ENCODE measurements at regions not wholly inside any gene's neighbourhood (a gene's known extent, or its start where the extent isn't known, plus 50 kb on each side); places are given as distances from the start of the nearest gene placed in this dataset.

GRCh38 chr1:219304227-219305226, 130.8 kb downstream of the LYPLAL1 start:
- DNase-seq = no peak

GRCh38 chr1:219302697-219303096, 129.0 kb downstream of the LYPLAL1 start:
- DNase-seq = no peak

DNA sequence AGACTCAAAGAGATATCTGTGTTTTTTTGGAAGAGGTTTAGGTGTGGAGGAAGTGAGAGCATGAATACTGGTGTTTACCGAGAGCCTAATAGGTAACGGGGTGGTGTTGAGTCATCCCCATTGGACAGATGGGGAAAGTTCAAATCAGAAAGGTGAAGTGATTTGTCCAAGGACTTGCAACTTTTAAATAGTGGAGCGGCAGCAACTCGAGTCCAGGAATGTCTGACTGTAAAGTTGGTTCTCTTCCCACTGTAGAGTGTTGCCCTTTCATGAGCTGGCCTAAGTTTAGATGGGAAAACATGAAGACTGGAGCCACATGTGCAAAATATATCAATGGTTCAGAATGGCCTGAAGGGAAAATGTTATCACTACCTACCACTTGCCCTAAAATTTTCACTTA, 125.7 kb downstream of the LYPLAL1 start:
- DNase-seq = no peak

- DNase-seq = no peak
Observed at GRCh38 chr1:219298571-219299148, 125.0 kb downstream of the LYPLAL1 start.

GRCh38 chr1:219296430-219297355, 123.0 kb downstream of the LYPLAL1 start:
- DNase-seq = no peak

- no peak for DNase-seq
Observed at GRCh38 chr1:219294251-219294650, 120.6 kb downstream of the LYPLAL1 start.

GRCh38 chr1:219293410-219293809, 119.7 kb downstream of the LYPLAL1 start:
- no peak for DNase-seq

DNA sequence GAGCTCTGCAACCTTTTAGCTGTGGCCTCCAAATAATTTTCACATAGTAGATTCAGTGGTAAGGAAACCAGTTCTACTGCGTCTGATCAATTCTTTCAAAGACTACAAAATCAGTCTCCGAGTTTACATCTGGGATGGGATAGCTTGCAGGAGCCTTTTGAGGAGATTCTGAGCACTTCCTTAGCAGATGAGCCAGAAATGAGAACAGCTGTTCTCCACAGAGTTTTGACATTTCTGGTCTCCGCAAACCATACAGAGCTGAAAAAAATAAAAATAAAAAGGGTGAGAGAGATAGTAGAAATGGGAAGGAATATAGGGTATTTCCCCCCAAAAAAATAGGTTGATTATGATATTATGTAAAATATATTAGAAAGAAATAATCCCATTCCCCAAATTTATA, 119.3 kb downstream of the LYPLAL1 start:
- DNase-seq = no peak

GRCh38 chr1:219292341-219292740, 118.7 kb downstream of the LYPLAL1 start:
- no peak for DNase-seq

DNA sequence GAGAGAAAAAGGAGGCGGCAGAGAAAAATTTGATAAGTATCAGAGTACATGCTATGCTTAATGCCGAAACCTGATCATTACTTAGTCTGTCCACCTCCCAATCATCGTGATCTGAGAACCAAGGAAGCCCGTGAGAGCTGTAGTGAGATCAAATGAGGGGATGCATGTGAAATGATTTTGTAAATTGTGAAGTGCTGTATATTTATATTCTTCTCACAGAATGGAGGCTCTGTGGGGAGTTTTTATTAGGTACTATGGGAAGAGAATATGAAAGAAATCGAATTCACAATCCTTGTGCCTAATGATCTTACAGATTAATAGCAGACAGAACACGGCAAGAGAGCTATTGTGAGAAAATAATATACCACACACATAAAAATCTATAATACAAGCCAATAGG, 115.5 kb downstream of the LYPLAL1 start:
- DNase-seq = no peak

DNA sequence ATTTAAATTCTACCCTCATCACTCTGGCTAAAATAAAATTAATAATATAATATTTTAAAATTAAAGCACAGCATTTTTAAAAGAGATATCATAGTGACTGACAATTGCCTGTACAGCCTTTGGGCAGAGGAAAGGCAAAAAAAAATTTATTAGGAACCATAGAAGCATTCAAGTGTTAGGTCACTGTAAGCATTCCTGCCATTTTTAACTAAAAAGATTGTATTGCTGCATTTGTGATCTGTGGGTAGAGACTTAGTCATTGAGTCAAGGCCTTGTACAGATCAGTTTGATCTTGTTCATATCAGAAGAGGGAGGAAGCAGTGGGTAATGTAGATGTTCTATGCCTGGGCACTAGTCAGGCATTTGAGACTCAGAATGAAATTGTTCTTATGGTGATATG, 109.9 kb downstream of the LYPLAL1 start:
- no peak for DNase-seq

DNA sequence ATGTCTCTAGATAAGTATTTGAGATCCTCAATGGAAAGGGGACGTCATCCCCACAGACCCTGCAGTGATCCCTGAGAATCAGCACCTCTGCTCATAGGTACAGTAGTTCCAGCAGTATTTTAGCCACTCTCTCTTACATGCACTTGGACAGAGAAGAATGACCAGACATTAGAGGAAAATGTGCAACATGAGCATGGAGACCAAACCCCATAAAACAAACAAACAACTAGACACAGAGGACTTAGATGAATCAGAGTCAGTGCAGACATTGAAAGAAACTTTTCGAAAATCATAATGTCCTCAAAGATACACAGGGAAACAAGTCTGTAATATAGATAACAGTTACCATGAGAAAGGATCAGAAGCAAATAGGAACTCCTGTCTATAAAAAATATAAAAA, 108.2 kb downstream of the LYPLAL1 start:
- no peak for DNase-seq

GRCh38 chr1:219279017-219279770, 105.5 kb downstream of the LYPLAL1 start:
- no peak for DNase-seq

GRCh38 chr1:219278288-219278687, 104.6 kb downstream of the LYPLAL1 start:
- DNase-seq = no peak

DNA sequence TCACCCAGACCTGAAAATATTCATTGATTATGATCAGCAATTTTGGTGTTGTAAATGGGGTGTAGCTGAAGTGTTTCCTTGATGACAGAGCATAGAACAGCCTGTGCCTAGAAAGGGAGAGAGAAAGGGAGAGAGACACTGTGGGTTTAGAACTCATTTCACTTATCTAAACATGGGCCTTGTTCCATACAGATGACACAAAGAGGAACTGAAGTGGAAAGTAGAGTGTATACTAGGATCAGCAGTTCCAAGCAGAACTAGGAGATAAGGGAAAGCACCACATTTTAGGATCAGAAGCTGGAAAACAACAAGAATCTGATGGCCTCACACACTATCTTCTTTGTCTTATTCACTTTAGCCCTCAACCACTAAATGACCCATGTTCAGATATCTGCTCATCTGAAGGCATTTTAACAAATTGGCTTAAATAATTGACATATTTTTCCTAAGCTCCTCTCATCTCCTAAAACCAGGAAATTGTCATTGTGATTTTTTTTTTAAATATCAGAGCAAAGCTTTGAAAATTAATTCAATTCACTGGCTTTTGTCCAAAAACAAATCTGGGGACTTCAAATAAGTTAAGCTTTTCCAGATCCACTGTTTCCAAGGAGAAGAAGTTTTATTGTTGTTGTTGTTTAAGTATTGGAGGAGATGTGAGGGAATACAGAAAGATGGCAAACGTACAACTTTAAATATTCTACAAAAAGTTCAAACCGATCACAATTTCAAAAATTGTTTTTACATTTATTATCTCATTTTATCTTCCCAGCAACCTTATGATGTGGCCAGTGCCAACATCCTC, 103.8 kb downstream of the LYPLAL1 start:
- DNase-seq = no peak

- no peak for DNase-seq
Observed at GRCh38 chr1:219276049-219276738, 102.5 kb downstream of the LYPLAL1 start.

- no peak for DNase-seq
Observed at GRCh38 chr1:219273088-219273686, 99.5 kb downstream of the LYPLAL1 start.

- DNase-seq = peak; percentile 17
Observed at GRCh38 chr1:219271818-219272535, 98.3 kb downstream of the LYPLAL1 start.

- no peak for DNase-seq
Observed at GRCh38 chr1:219269171-219269570, 95.5 kb downstream of the LYPLAL1 start.

GRCh38 chr1:219266524-219266923, 92.8 kb downstream of the LYPLAL1 start:
- no peak for DNase-seq
